ENCODE measurements at regions not wholly inside any gene's neighbourhood (a gene's known extent, or its start where the extent isn't known, plus 50 kb on each side); places are given as distances from the start of the nearest gene placed in this dataset.

GRCh38 chr1:201772178-201772577, 56.8 kb upstream of the IPO9 start:
- DNase-seq (ENCODE audit: low spot score) = no peak

- DNase-seq (ENCODE audit: low spot score) = no peak
Measured at GRCh38 chr1:201773764-201774163, 55.2 kb upstream of the IPO9 start.

- no peak for DNase-seq (ENCODE audit: low spot score)
Measured at GRCh38 chr1:201774224-201774982, 54.6 kb upstream of the IPO9 start.

GRCh38 chr1:201774983-201775344, 54.0 kb upstream of the IPO9 start:
- no peak for DNase-seq (ENCODE audit: low spot score)

GRCh38 chr1:201775380-201775779, 53.6 kb upstream of the IPO9 start:
- DNase-seq (ENCODE audit: low spot score) = no peak

GRCh38 chr1:201778279-201779065, 50.5 kb upstream of the IPO9 start:
- no peak for DNase-seq (ENCODE audit: low spot score)
